Psoas muscle (tissue), 7 donors: ENCODE measurements at regions not wholly inside any gene's neighbourhood (a gene's known extent, or its start where the extent isn't known, plus 50 kb on each side); places are given as distances from the start of the nearest gene placed in this dataset.

Source experiments
- ATAC-seq, 4 donors: fragments of 200-7000 bp; cut with Tn5 transposase; one replicate each; pipeline ENCODE4 v1.9.1; 2020; ENCODE audit warnings: moderate library complexity in 3 of 4, mild to moderate bottlenecking in 2 of 4
- DNase-seq, 2 donors: peaks; one replicate each; pipeline ENCODE4 v3.0.0-alpha.2; 2020
- H3K27ac ChIP-seq: fragments of 200-600 bp; one replicate; pipeline ENCODE4 v1.8.0; 2022
- H3K27me3 ChIP-seq, 3 donors: fragments of 200-600 bp in 1 of 3; one replicate each; pipeline versions ENCODE4 v1.6.1 to v1.8.0; 2013 to 2022; ENCODE audit warnings: low read length in 2 of 3, mild to moderate bottlenecking in 2 of 3, moderate library complexity in 1 of 3; ENCODE audit not compliant: insufficient read depth in 3 of 3
- H3K36me3 ChIP-seq, 2 donors: fragments of 200-600 bp in 1 of 2; one replicate each; pipeline versions ENCODE4 v1.6.1 to v1.8.0; 2013 to 2022; ENCODE audit warnings: low read depth in 1 of 2, mild to moderate bottlenecking in 1 of 2, moderate library complexity in 1 of 2; ENCODE audit not compliant: insufficient read depth in 1 of 2
- H3K4me1 ChIP-seq: fragments of 200-600 bp; one replicate; pipeline ENCODE4 v1.8.0; 2022
- H3K4me3 ChIP-seq: fragments of 200-600 bp; one replicate; pipeline ENCODE4 v1.8.0; 2022; ENCODE audit warnings: mild to moderate bottlenecking
- H3K9me3 ChIP-seq: fragments of 200-600 bp; one replicate; pipeline ENCODE4 v1.8.0; 2022
- CTCF ChIP-seq: fragments of 200-600 bp; IDR thresholded peaks from one replicate; pipeline ENCODE4 v1.8.0; 2022; ENCODE audit warnings: antibody characterized with exemption
- WGBS, 3 donors: extraction: QIAGEN DNeasy Blood & Tissue Kit; methylation state at CpG; one replicate each; pipeline versions ENCODE4 v1.1.6 to v1.1.7; 2013; 5-methylcytosine and 5-hydroxymethylcytosine counted together
- intact Hi-C, 2 donors: fragments of 100-400 bp; cut with DNase I; formaldehyde crosslinking; loops; one replicate each; pipeline versions ENCODE4 v1.11.0 to v1.14.2; 2022
- donor health status: healthy with polysubstance abuse.
- donor health status: DM: no; HTN: no; CAD: no; lungs with moderate emphysema.
- donor health status: Bipolar disorder and iron deficiency.
- donor health status: healthy.
- donor health status: DM: yes; HTN: yes; CAD: no.
- donor health status: DM: no; HTN: no; CAD: no.
- donor health status: DM: yes; HTN: yes; CAD: no.

GRCh38 chr7:17021205-17021604 lies 139.4 kb upstream of the AGR3 start:
- whole genome bisulfite sequencing, 3 donors = 71 to 81% (median 75%) methylated on average over 3 of the region's 3 CpGs
- ATAC-seq (no peak), DNase-seq (no peak)
- Histone ChIP-seq H3K36me3 (no peaks in the 10 kb centered on the region), H3K27me3 (no peaks in the 10 kb centered on the region), H3K4me3 (no peak overlapping the region), H3K9me3 (no peaks in the 10 kb centered on the region), H3K27ac (no peak overlapping the region), H3K4me1 (no peaks in the 10 kb centered on the region)
- intact Hi-C loops = no loop called here
- no peak for TF ChIP-seq CTCF

- ATAC-seq (no peak), DNase-seq (no peak)
- no peak overlapping the region for H3K4me3 ChIP-seq
- H3K36me3 ChIP-seq = no peaks in the 10 kb centered on the region
- no peak overlapping the region for H3K27ac ChIP-seq
- no peaks in the 10 kb centered on the region for H3K9me3 ChIP-seq
- intact Hi-C loops = no loop called here
- TF ChIP-seq CTCF = no peak
- 87 to 96% (median 90%) methylated on average over 3 of the region's 3 CpGs for WGBS, 3 donors
- H3K27me3 ChIP-seq = no peaks in the 10 kb centered on the region
- H3K4me1 ChIP-seq = no peaks in the 10 kb centered on the region
Measured at GRCh38 chr7:17022920-17023319, 141.1 kb upstream of the AGR3 start.

- Histone ChIP-seq H3K36me3 (no peaks in the 10 kb centered on the region), H3K4me3 (no peak overlapping the region), H3K27me3 (no peaks in the 10 kb centered on the region), H3K4me1 (no peaks in the 10 kb centered on the region), H3K9me3 (no peaks in the 10 kb centered on the region), H3K27ac (no peak overlapping the region)
- intact Hi-C loops = no loop called here
- 96% methylated on average over 3 of the region's 3 CpGs for WGBS, 3 donors
- DNase-seq = peak in 1 of 2 donors; percentile 5
- no peak for TF ChIP-seq CTCF
- no peak for ATAC-seq
Measured at GRCh38 chr7:17026269-17026668, 144.5 kb upstream of the AGR3 start.

- Histone ChIP-seq H3K27me3 (no peaks in the 10 kb centered on the region), H3K9me3 (no peaks in the 10 kb centered on the region), H3K27ac (no peak overlapping the region), H3K4me3 (no peak overlapping the region), H3K36me3 (no peaks in the 10 kb centered on the region), H3K4me1 (no peaks in the 10 kb centered on the region)
- intact Hi-C loops = no loop called here
- ATAC-seq = no peak
- DNase-seq = no peak
- TF ChIP-seq CTCF = no peak
- 51 to 72% (median 56%) methylated on average over 4 of the region's 4 CpGs for WGBS, 3 donors
Measured at GRCh38 chr7:17027143-17027788, 145.5 kb upstream of the AGR3 start.

GRCh38 chr7:17027789-17028152 lies 146.0 kb upstream of the AGR3 start:
- no peaks in the 10 kb centered on the region for H3K9me3 ChIP-seq
- no peak overlapping the region for H3K4me3 ChIP-seq
- no peak overlapping the region for H3K27ac ChIP-seq
- H3K27me3 ChIP-seq = no peaks in the 10 kb centered on the region
- DNase-seq (no peak), ATAC-seq (no peak)
- no peaks in the 10 kb centered on the region for H3K4me1 ChIP-seq
- no peak for TF ChIP-seq CTCF
- no peaks in the 10 kb centered on the region for H3K36me3 ChIP-seq
- intact Hi-C loops = no loop called here
- WGBS, 3 donors = 92 to 100% (median 92%) methylated on average over 1 of the region's 1 CpG
